ENCODE measurements at regions not wholly inside any gene's neighbourhood (a gene's known extent, or its start where the extent isn't known, plus 50 kb on each side); places are given as distances from the start of the nearest gene placed in this dataset.

DNA sequence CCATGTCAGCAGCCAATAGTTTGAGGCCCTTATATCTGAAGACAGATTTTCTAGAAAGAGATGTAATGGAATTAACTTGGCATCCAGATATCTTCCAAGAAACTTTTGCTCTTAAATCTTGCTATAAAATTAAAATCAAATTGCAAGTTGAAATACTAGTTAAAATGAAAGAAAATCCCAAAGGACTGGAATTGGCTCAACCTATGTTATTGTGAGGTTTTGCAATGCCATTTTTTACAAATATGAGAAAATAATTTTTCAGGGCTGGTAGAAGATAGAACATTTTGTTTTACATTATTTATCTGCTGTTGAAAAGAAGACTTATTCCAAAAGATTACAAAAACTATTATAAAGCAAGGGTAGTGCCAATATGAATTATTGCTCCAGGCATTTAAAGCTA is 92.2 kb upstream of the AGTR1 start:
- TF ChIP-seq TAF1 (IDR thresholded peaks at IDR 0.05; ENCODE audit: low read depth, low read length): no peak
- TF ChIP-seq POLR2A (IDR thresholded peaks at IDR 0.05; ENCODE audit: low read depth, low read length): no peak
- TF ChIP-seq POLR2AphosphoS5 (IDR thresholded peaks at IDR 0.05; ENCODE audit: low read depth, low read length): no peak
- TF ChIP-seq SPI1 (IDR thresholded peaks at IDR 0.05; ENCODE audit: low read depth, low read length): no peak
- TF ChIP-seq PAX5 (IDR thresholded peaks at IDR 0.05; ENCODE audit: insufficient read depth, low read length, severe bottlenecking): no peak

Measured in GM12891 (cell line).